ENCODE measurements at regions not wholly inside any gene's neighbourhood (a gene's known extent, or its start where the extent isn't known, plus 50 kb on each side); places are given as distances from the start of the nearest gene placed in this dataset.
"Not testable (repeated sequence)": the region's sequence is repeated elsewhere in the genome, so short reads cannot be mapped to it uniquely, and the experiment has no call there.

DNA sequence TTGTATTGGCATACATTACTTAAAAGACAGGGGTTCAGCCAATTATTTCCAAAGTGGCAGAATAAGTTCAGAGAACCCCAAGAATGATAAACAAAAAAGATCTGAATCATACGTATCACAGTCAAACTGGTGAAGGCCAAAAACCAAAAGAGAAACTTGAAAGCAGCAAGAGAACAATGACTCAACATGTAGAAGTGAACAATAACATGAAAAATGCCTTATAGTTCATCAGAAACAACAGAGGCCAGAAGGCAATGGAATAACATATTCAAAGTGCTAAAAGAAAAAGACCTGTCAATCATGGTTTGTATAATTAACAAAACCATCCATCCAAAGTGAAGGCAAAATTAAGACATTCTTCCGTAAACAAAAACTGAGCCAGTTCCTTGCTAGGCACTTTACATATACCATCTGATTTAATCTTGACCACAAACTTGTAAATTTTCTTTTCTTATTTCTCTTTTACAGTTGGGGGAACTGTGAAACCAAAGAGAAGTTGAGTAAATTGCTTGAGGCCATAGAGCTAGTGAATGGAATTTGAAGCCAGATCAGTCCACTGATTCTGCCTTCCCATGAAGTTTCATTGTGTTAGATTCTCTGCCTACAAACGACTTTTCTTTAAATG, 232.1 kb upstream of the SEL1L start:
- DNase-seq: no peak

DNA sequence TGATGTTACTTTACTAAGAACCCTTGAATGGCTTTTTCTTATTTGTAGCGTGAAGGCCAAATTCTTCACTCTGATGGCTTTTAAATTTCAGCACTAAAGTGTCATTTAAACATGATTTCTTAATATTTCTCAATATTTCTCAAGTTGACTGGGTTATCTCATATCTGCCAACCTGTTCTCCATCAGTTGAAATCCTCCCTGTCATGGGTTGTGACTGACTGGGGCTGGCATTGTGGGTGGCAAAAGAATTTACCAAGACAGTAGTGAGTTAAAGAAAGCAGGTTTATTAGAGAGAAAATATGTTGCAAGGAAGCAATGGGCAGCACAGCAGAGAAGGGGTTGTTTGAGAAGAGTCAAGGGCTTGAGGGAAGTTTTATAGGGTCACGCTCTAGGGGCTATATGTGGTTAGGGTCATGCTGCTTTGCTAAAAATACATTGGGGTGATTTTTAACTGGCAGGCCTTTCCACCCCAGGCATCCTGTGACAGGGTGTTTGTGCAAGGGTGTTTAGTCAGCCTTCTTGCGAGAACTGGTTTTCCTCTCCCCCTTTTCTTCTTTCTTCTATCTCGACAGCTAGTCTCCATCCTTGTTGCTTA, 232.8 kb upstream of the SEL1L start:
- no peak for DNase-seq

DNA sequence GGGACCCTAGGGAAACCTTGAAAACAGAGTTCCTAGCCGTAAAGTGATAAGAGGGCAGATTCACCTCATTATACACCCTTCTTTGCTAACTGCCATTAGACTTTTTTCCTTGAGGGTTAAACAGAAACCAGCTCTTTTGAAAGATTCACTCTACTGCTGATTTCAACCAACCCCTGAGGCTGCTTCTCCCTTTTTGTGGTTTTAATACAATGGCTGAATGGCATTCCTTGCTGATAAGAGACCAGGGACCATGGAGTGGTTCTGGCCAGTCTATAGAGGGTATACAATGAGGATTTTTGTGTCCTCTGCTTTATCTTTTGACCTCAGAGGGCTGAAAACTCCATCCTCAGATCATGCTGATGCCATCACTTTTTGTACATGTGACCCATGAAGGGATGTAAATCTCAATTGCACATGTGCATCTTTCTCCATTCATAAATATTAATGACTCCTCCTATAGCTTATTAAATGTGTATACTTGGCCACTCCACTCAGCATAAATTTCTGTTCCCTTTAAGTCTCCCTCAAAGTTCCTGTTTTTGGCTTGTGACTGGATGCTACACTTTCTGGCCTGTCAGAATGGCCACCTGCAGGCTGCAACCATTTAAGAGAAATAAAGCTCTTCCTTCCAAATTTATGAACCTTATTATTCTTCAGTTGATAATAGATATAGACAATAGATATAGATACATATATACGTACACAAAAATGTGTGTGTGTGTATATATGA, 233.8 kb upstream of the SEL1L start:
- no peak for DNase-seq

- DNase-seq: no peak
Observed at GRCh38 chr14:81771651-81772275, 238.1 kb upstream of the SEL1L start.

- no peak for DNase-seq
Observed at GRCh38 chr14:81772381-81772780, 238.7 kb upstream of the SEL1L start.

DNA sequence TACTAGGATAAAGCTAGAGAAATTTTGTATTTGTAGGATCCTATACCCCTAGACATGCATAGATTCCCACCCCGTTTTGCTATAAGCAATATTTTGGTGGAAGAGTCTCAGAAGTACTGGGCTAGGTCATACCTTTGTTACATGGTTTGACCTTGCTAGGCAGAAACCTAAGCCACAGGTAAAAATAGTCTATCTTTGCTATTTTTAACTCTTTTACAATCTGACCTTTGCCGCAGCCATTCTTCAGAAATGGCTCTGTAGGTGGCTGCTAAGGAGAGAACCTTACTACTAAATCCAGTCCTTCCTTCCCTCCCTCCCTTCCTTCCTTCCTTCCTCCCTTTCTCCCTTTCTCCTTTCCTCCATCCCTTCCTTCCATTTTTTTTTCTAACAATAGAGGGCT, 242.9 kb upstream of the SEL1L start:
- no peak for DNase-seq

- not testable (repeated sequence) for DNase-seq
Observed at GRCh38 chr14:81781798-81782197, 248.1 kb upstream of the SEL1L start.

GRCh38 chr14:81784084-81784483, 250.4 kb upstream of the SEL1L start:
- DNase-seq: no peak

DNA sequence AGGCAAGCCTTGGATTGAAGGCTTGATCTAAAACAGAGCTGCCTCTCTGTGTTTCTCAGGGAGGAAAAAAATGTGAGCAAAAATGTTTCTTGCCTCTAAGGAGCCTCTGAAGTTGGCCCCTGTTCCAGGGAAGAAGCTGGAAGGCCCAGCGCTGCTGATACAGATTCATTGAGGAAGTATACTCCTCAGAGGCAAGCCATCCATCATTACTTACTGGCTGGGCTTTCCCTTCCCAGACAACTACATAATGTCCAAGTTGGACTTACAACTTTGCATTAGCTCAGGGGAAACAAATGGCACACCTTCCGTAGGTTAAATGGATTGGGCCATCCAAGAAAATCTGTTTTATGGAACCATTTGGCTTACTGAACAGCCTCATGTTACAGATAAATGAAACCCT, 263.7 kb upstream of the SEL1L start:
- no peak for DNase-seq

GRCh38 chr14:81801921-81802320, 268.3 kb upstream of the SEL1L start:
- no peak for DNase-seq

DNA sequence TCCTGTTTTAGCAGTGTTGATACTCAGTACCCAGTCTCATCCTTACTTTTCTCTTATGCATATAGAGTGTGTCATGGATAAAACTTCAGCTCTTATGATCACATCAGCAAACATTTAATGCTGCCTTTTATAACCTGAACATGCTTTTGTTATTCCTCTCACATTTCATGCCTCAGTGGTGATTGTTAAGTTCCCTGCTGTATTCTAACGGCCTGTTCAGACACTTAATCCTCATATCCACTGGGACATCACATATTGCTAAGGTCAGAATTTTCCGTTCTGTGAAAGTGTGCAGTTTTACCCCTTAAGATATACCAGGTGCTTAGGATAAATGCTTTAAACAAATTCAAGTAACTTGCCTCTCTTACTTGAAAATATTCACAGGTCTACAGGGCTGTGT, 268.7 kb upstream of the SEL1L start:
- DNase-seq: no peak

DNA sequence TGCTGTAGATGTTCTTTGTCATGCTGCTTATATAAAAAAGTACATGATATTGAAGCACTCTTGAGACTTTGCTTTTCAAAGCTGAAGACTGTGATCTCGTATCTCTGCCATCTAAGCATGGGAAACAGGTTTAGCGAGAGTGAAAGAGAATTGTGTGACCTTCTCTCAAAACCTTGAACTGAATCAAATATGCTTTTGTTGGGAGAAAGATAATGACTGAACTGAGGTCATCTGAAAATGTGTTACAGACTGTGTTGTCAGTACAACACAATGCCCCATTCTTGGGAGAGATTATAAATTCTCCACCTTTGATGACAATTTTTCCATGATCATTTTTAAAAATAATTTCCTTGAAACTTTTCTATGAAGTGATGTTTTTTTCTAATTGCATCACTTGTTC, 272.1 kb upstream of the SEL1L start:
- DNase-seq: no peak

- DNase-seq: no peak
Observed at GRCh38 chr14:81811705-81812269, 278.1 kb upstream of the SEL1L start.

DNA sequence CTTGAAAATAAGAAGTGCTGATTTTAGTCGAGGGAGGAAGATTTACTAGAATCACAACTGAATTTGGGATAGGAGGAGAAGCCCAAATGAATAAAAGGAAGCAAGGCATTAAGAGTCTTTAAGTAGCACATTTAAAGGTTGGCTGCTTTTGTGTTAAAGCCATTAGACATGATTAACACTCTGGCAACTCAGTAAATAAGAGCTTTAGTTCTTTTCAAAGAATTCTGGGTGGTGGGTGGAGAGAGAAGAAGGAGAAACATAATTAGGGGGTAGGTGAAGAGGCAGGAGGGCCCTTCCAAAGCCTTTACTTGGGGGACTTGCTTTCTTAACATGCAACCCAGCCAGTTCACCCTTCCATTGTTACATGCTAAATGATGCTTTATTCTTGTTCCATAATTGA, 284.6 kb upstream of the SEL1L start:
- DNase-seq: no peak

- DNase-seq: no peak
Observed at GRCh38 chr14:81819344-81819743, 285.7 kb upstream of the SEL1L start.

- DNase-seq: no peak
Observed at GRCh38 chr14:81819910-81820309, 286.3 kb upstream of the SEL1L start.

- DNase-seq: no peak
Observed at GRCh38 chr14:81826081-81826480, 292.4 kb upstream of the SEL1L start.

DNA sequence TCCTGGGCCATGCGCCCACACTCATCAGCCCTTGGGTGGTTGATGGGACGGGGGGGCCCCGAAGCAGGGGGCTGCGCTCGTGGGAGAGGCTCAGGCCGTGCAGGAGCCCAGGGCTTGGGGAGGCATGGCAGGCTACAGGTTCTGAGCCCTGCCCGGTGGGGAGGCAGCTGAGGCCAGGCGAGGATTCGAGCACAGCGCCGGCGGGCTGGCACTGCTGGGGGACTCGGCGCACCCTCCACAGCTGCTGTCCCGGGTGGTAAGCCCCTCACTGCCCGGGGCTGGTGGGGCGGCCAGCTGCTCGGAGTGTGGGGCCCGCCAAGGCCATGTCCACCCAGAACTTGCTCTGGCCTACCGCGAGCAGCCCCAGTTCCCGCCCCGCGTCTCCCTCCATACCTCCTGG, 295.8 kb upstream of the SEL1L start:
- DNase-seq: no peak

DNA sequence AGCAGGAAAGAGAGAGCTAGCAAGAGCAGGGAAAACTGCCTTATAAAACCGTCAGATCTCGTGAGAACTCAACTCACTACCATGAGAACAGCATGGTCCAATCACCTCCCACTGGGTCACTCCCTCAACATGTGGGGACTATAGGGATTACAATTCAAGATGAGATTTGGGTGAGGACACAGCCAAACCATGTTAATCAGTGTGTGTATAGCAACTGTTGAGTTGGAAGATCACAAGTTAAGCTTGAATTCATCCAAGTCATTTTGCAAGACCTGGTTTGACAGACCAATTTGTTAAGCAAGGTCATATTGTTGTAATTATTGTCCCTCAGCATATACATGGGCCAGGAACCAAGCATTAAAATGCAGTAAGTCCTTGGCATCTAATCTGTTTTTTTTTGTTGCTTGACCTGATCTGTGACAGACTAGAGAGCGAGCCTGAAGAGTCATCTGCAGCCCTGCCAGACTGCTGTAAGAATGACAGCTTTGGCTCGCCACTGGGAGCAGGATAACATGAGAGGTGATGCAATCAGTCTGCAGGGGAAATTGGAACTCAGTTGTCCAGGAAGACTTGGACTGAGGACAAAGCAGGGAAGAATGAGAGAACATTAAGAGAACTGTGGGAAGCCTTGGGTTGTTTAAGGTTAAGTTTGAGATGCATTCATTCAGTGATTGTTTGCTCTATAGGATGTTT, 297.6 kb upstream of the SEL1L start:
- DNase-seq: no peak

DNA sequence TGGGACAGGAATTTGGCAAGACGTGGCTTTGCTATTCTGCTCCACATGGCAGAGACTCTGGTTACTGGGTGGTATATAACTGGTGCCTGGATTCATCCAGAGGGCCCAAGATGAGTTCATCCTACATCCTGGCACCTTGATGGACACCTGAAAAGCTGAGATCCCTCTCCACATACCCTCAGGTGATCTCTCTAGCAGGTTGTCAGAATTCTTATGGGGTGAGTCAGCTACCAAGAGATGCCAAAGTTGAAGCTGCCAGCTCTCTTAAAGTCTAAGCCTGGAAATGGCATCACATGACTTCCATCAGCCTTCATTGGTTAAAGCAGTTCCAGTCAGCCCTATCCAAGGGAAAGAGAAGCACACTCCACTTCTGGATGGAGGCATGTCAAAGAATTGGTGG, 300.7 kb upstream of the SEL1L start:
- no peak for DNase-seq

DNA sequence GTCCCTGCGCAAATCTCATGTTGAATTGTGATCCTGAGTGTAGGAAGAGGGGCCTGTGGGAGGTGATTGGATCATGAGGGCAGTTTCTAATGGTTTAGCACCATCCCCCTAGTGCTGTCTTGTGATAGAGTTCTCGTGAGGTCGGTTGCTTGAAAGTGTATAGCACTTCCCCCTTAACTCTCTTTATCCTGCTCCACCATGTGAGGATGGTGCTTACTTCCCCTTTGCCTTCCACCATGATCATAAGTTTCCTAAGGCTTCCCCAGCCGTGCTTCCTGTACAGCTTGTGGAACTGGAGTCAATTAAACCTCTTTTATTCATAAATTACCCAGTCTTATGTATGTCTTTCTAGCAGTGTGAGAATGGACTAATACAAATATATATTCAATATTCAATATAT, 303.7 kb upstream of the SEL1L start:
- DNase-seq: no peak

- DNase-seq: no peak
Observed at GRCh38 chr14:81839056-81839455, 305.4 kb upstream of the SEL1L start.

DNA sequence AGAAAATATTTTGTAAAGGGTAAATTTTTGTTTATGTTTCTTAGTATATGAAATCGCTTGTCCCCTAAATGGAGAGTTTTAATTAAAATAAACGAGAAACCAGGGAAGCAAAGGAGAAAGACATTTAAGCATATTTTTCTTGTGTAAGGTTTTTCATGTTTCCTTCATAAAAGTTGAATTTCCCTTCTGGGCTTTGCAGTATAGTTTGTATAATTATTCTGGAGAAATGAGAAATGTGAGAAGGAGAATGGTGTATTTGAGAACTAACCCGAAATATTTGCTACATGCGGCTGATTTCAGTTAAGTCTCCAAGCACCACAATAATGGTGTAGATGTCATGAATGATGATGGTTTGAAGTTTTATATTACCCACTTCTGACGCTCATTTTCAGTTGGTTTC, 307.7 kb upstream of the SEL1L start:
- DNase-seq: no peak

Measured in NCI-H146 (cell line).